ENCODE measurements at regions not wholly inside any gene's neighbourhood (a gene's known extent, or its start where the extent isn't known, plus 50 kb on each side); places are given as distances from the start of the nearest gene placed in this dataset.
"Not testable (repeated sequence)": the region's sequence is repeated elsewhere in the genome, so short reads cannot be mapped to it uniquely, and the experiment has no call there.

DNA sequence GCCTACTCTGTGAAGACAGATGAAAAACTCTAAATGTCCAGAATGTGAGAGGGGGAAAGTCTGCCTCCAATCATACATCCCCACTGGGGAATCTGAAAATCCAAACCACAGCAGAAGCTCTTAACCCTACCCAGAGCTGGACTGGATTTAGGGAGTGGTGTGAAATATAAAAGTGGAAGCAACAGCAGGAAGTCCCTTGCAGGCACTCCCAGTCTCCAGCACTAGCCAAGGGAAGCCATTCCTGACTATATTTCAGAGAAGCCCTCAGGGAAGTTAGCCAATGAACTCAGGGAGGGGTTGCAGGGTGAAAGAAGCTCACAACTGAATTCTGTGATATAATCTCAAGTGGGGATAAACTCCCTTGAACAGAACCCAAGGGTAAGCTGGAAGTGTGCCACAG, 51.5 kb downstream of the CRPPA start:
- Mint-ChIP-seq H3K9me3 (ENCODE audit: low read depth) (peaks cover 4% of the 10 kb centered on the region), H3K36me3 (peaks cover 9% of the 10 kb centered on the region), H3K27ac (no peak overlapping the region), H3K4me1 (ENCODE audit: low read depth) (no peaks in the 10 kb centered on the region), H3K4me3 (no peak overlapping the region), H3K27me3 (no peaks in the 10 kb centered on the region)

- H3K27ac Mint-ChIP-seq: not testable (repeated sequence)
These were observed 52.0 kb downstream of the CRPPA start for GRCh38 chr7:16369309-16369708.

GRCh38 chr7:16368885-16369284, 52.5 kb downstream of the CRPPA start:
- Mint-ChIP-seq H3K27me3 (no peaks in the 10 kb centered on the region), H3K4me3 (no peak overlapping the region), H3K27ac (no peak overlapping the region), H3K4me1 (ENCODE audit: low read depth) (no peaks in the 10 kb centered on the region), H3K36me3 (peaks cover 9% of the 10 kb centered on the region), H3K9me3 (ENCODE audit: low read depth) (peaks cover 4% of the 10 kb centered on the region)

More at GRCh38 chr7:16369309-16369708, 52.0 kb downstream of the CRPPA start:
- not testable (repeated sequence) for H3K4me1 Mint-ChIP-seq (ENCODE audit: low read depth); H3K36me3 Mint-ChIP-seq; H3K9me3 Mint-ChIP-seq (ENCODE audit: low read depth); H3K4me3 Mint-ChIP-seq; H3K27me3 Mint-ChIP-seq

- Mint-ChIP-seq H3K9me3 (ENCODE audit: low read depth) (no peaks in the 10 kb centered on the region), H3K4me1 (ENCODE audit: low read depth) (no peaks in the 10 kb centered on the region), H3K27me3 (no peaks in the 10 kb centered on the region), H3K27ac (no peak overlapping the region), H3K4me3 (no peak overlapping the region), H3K36me3 (peaks cover 6% of the 10 kb centered on the region)
These were observed 54.2 kb downstream of the CRPPA start for GRCh38 chr7:16367115-16367514.

DNA sequence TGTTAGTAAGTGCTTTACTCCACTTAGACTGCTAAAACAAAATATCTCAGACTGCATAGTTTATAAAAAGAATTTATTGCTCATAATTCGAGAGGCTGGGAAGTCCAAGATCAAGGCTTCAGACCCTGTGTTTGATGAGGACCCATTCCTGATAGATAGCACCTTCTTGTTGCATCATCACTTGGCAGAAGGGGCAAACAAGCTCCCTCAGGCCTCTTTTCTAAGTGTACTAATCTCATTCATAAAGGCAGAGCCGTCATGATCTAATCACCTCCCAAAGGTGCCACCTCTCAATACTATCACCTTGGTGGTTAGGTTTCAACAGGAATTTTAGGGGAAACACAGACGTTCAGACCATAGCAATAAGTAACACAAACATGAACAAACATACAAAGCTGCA, 55.4 kb downstream of the CRPPA start:
- Mint-ChIP-seq H3K36me3 (peaks cover 3% of the 10 kb centered on the region), H3K4me3 (no peak overlapping the region), H3K27ac (no peak overlapping the region), H3K9me3 (ENCODE audit: low read depth) (no peaks in the 10 kb centered on the region), H3K27me3 (no peaks in the 10 kb centered on the region), H3K4me1 (ENCODE audit: low read depth) (no peaks in the 10 kb centered on the region)

DNA sequence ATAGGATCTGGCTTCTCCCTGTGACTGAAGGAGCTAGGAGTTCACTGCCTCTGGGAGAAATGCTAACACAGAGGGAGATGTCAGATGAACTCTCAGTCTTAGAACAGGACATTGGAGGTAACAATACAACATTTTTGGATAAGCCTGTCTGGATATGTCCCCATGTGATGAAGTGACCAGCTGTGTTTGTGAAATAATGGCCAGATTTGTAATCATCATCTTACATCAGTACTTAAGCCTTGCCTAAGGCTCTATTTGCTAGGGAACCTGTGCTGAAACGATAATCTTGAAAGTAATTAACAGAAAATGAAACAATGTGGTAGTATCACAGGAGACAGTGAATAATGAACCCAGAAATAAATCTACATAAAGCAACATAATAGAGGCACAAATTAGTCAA, 56.2 kb downstream of the CRPPA start:
- Mint-ChIP-seq H3K4me1 (ENCODE audit: low read depth) (no peaks in the 10 kb centered on the region), H3K36me3 (peaks cover 3% of the 10 kb centered on the region), H3K27me3 (no peaks in the 10 kb centered on the region), H3K9me3 (ENCODE audit: low read depth) (no peaks in the 10 kb centered on the region), H3K4me3 (no peak overlapping the region), H3K27ac (no peak overlapping the region)

GRCh38 chr7:16359216-16359615, 62.1 kb downstream of the CRPPA start:
- Mint-ChIP-seq H3K4me1 (ENCODE audit: low read depth) (no peaks in the 10 kb centered on the region), H3K27ac (no peak overlapping the region), H3K27me3 (no peaks in the 10 kb centered on the region), H3K4me3 (no peak overlapping the region), H3K36me3 (peaks cover 2% of the 10 kb centered on the region), H3K9me3 (ENCODE audit: low read depth) (no peaks in the 10 kb centered on the region)

DNA sequence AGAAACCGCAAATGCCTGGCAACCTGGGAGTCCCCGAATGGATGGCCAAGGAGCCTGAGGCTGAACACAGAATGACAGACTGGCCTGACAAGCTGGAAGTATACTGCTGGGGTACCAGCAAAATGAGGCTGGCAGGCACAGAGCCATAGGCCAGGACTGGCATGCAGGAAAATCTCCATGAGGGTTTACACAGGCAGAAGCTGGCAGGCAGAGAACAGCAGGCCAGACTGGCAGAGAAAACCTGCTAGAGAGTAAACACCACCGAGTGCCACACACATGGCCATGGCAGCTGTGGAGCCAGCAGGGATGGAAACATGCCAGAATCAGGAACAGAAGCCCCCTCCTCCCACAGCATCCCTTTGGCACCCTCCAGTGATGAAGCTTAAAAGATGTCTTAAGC, 63.4 kb downstream of the CRPPA start:
- Mint-ChIP-seq H3K27me3 (no peaks in the 10 kb centered on the region), H3K27ac (no peak overlapping the region), H3K4me3 (no peak overlapping the region), H3K36me3 (peaks cover 2% of the 10 kb centered on the region), H3K4me1 (ENCODE audit: low read depth) (no peaks in the 10 kb centered on the region), H3K9me3 (ENCODE audit: low read depth) (no peaks in the 10 kb centered on the region)

DNA sequence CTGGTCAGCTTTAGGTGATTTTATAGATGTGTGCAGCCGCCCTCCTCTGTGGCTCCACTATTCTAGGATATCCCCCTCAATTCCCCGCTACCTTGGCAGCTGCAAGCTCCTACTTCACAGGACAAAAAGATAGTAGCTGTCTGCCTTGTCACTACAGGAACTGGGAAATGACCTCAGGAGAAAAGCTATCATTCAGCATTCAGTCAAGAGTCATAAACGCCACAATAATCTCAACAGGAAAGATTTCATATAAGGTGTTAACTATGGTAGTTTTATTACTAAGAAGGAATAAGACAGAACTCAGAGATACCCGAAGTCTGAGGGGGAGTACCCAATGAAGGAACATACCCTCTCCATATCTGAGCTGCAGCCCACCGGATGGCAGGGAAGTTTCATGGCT, 63.9 kb downstream of the CRPPA start:
- Mint-ChIP-seq H3K9me3 (ENCODE audit: low read depth) (no peaks in the 10 kb centered on the region), H3K36me3 (peaks cover 2% of the 10 kb centered on the region), H3K4me1 (ENCODE audit: low read depth) (no peaks in the 10 kb centered on the region), H3K27ac (no peak overlapping the region), H3K27me3 (no peaks in the 10 kb centered on the region), H3K4me3 (no peak overlapping the region)

DNA sequence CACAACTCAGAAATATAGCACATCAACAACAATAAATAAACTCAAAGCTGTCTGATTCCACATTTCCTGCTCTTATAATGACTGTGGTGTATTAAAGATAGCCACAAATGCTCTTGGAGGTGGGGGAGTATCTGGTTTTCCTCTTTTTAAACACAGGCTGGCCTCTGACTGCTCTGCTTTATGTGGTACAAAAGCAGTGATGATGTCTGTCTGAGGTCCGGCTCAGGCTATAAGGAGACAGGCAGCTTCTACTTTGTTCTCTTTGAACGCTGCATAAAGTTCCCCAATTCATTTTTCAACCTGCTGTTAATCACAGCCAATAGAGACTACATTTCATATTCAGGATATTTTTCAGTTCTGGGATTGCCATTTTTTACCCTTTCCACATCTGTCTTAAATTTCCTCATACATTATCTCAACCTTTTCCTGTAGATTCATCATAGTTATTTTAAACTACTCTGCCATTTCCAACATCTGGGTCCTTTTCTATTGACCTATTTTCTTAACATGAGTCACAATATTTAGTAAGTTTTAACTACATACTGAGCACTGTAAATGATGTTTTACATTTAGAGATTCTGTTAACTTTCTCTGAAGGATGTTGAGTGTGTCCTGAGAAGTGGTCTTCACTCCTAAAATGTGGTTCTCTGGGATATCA, 64.9 kb downstream of the CRPPA start:
- Mint-ChIP-seq H3K4me3 (no peak overlapping the region), H3K4me1 (ENCODE audit: low read depth) (no peaks in the 10 kb centered on the region), H3K36me3 (peaks cover 2% of the 10 kb centered on the region), H3K9me3 (ENCODE audit: low read depth) (no peaks in the 10 kb centered on the region), H3K27me3 (no peaks in the 10 kb centered on the region), H3K27ac (no peak overlapping the region)

DNA sequence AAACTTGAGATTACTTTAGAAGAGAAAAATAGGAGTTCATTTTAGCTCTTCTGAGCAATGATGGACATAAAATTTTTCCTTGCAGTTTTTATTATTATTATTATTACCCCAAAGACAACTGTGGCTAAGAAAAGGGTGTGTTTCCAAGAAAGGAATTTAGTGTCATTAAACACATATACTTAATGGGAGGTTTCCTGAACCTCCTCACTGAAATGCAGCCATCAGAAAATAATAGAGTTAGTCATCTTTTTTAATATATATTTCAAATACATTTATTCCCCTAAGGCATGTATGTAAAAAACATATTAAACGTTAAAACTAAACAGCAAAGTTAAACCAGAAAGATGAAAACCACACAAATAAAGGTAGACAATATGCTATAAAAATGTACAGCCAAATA, 66.8 kb downstream of the CRPPA start:
- Mint-ChIP-seq H3K27ac (no peak overlapping the region), H3K4me3 (no peak overlapping the region), H3K36me3 (peaks cover 2% of the 10 kb centered on the region), H3K4me1 (ENCODE audit: low read depth) (no peaks in the 10 kb centered on the region), H3K9me3 (ENCODE audit: low read depth) (peaks cover 9% of the 10 kb centered on the region), H3K27me3 (no peaks in the 10 kb centered on the region)

- Mint-ChIP-seq H3K9me3 (ENCODE audit: low read depth) (peaks cover 15% of the 10 kb centered on the region), H3K27me3 (no peaks in the 10 kb centered on the region), H3K36me3 (peaks cover 7% of the 10 kb centered on the region), H3K4me1 (ENCODE audit: low read depth) (no peaks in the 10 kb centered on the region), H3K27ac (no peak overlapping the region), H3K4me3 (no peak overlapping the region)
These were observed 68.1 kb downstream of the CRPPA start for GRCh38 chr7:16353226-16353625.

GRCh38 chr7:16350634-16351033, 70.7 kb downstream of the CRPPA start:
- Mint-ChIP-seq H3K36me3 (peaks cover 7% of the 10 kb centered on the region), H3K4me3 (no peak overlapping the region), H3K27me3 (peaks cover 2% of the 10 kb centered on the region), H3K9me3 (ENCODE audit: low read depth) (peaks cover 15% of the 10 kb centered on the region), H3K4me1 (ENCODE audit: low read depth) (no peaks in the 10 kb centered on the region), H3K27ac (no peak overlapping the region)

DNA sequence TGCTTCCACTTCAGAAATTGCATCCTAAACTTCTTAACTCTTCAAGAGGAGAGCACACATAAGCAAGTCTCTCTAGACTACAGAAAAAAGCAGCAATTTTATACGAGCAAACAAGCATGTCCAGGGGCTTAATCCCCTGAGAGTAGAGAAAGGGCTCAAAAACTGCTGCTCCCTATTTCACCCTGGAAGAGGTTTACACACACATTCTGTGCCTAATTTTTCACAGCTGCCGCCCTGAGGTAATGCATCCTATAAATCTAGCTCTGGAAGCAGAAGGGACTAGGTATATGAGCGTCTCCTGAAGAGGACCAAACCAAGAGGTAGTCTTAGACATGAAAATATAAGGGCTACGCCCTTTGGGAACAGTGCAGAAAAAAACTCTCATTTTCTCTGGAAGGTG, 73.1 kb downstream of the CRPPA start:
- Mint-ChIP-seq H3K4me3 (no peak overlapping the region), H3K36me3 (peaks cover 13% of the 10 kb centered on the region), H3K27me3 (peaks cover 2% of the 10 kb centered on the region), H3K4me1 (ENCODE audit: low read depth) (no peaks in the 10 kb centered on the region), H3K27ac (no peak overlapping the region), H3K9me3 (ENCODE audit: low read depth) (peaks cover 27% of the 10 kb centered on the region)

DNA sequence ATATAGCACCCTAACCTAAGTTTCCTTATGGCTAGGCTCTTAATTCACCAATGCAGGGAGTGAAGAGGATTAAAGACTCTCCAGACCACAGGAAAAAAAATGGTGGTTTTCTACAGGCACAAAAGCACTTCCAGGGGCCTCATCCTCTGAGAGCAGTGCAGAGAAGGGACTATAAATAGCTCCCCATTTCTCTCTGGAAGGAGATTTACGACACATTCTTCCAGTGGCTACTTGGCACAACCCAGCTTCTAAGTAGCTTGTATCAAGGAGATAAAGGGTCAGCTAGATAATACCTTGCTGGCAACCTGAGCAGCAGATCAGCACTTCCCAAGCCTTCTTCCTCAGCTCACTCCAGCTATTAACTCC, 73.5 kb downstream of the CRPPA start:
- Mint-ChIP-seq H3K27ac (no peak overlapping the region), H3K36me3 (peaks cover 13% of the 10 kb centered on the region), H3K4me1 (ENCODE audit: low read depth) (no peaks in the 10 kb centered on the region)

GRCh38 chr7:16347066-16347826, 74.1 kb downstream of the CRPPA start:
- Mint-ChIP-seq H3K27me3 (peaks cover 2% of the 10 kb centered on the region), H3K9me3 (ENCODE audit: low read depth) (peaks cover 27% of the 10 kb centered on the region), H3K27ac (no peak overlapping the region), H3K4me3 (no peak overlapping the region), H3K36me3 (peaks cover 13% of the 10 kb centered on the region), H3K4me1 (ENCODE audit: low read depth) (no peaks in the 10 kb centered on the region)

More for the DNA sequence above, 73.5 kb downstream of the CRPPA start:
- H3K27me3 Mint-ChIP-seq: peaks cover 2% of the 10 kb centered on the region
- H3K9me3 Mint-ChIP-seq (ENCODE audit: low read depth): peaks cover 27% of the 10 kb centered on the region
- H3K4me3 Mint-ChIP-seq: no peak overlapping the region
